Renal pelvis (tissue), 1 donor: ENCODE measurements at regions not wholly inside any gene's neighbourhood (a gene's known extent, or its start where the extent isn't known, plus 50 kb on each side); places are given as distances from the start of the nearest gene placed in this dataset.

Experiments
- DNase-seq: peaks from one replicate; pipeline ENCODE4 v3.0.0-alpha.2; 2013

DNA sequence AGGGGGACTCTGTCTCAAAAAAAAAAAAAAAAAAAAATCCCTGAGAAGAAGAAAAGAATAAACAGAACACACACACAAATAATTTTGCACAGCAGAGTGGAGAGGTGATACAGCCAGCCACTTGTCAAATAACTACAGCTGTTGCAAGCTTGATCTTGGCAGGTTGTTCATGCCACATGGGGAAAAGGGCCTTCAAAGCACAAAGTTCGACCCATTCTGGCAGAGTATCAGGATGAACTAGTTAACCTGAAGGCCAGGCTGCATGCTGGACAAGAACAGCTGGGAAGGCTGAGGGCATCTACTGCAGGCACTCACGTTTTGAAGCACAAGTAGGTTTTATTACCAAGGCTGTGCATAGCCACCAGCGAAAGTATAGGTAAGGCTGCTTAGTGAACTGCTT is 104.1 kb downstream of the KCTD15 start:
- DNase-seq, result no peak

- no peak for DNase-seq
Measured at GRCh38 chr19:33902395-33902794, 105.7 kb downstream of the KCTD15 start.

DNA sequence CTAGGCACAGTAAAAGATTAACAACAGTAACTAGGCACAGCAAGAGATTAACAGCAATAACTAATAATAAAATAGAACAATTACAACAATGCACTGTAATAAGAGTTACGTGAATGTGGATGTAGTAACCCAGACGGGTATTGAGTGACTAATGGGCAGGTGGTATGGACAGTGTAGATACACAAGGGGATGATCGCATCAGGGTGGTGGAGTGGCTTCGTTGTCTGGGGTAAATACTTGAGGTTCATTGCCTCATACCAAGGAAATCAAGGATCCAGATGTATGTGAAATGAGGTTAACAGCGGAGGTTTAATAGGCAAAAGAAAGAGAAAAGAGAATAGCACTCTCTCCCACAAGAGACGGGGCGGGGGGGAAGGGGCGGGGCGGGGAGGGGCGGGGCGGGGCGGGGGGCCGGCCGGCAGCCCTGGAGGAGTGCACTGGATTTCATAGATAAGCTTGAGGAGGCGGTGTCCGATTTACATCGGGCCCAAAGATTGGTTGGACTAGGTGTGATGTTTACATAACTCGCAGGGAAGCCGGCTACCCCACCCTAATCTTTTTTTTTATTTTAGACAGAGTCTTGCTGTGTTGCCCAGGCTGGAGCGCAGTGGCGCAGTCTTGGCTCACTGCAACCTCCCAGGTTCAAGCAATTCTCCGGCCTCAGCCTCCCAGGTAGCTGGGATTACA is 106.3 kb downstream of the KCTD15 start:
- DNase-seq, result no peak

DNA sequence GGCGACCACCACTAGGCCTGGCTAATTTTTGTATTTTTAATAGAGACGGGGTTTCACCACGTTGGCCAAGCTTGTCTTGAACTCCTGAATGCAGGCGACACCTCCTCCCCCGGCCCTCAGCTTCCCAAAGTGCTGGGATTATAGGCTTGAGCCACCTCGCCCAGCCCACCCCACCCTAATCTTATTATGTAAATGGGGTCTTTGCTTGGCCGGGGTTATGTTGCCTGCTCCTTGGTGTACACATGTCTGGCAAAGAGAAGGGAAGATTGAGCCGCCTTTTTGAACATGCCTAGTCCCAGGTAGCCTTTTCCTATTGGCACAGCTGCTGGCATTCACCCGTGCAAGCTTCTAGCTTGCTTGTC is 106.8 kb downstream of the KCTD15 start:
- no peak for DNase-seq

- peak; percentile 55 for DNase-seq
Measured at GRCh38 chr19:33904681-33905080, 108.0 kb downstream of the KCTD15 start.

- no peak for DNase-seq
Measured at GRCh38 chr19:33905473-33905936, 108.8 kb downstream of the KCTD15 start.

GRCh38 chr19:33905937-33906577 is 109.4 kb downstream of the KCTD15 start:
- peak; percentile 45 for DNase-seq

DNA sequence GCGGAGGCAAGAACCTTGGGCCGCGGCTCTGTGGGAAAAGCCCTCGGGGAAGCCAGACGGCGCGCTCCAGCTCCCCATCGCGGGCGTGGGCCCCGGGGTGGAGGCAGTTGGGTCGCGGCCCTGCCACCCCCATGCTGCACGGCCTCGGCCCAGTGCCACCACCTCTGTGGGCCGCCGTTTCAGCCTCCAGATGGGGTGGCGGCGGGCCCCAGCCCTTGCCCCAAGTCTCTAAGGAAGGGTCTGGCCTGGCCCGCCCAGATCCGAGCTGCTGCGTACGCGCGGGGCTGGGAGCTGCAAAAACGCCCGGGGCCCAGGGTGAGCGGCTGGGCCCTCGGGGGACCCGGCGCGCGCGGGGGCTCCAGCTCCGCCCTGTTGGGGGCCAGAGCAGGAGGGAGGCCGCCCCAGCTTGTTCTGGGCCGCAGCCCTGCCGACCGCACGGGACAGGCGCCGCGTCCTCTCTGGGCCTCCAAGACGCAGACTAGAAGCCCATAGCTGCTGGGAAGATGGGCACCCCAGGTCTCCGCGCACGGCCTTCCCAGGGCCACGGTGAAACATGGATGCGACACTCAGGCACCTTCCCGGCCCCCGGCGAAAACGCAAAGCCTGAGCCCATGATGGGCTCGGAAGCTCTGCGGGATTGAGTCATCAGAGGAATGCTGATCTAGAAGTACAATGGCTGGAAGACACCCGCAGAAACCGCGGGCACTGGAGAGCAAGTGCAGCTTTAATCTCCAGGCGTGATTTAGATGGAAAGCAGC is 110.1 kb downstream of the KCTD15 start:
- no peak for DNase-seq

GRCh38 chr19:33910922-33911321 is 114.3 kb downstream of the KCTD15 start:
- DNase-seq, result no peak

DNA sequence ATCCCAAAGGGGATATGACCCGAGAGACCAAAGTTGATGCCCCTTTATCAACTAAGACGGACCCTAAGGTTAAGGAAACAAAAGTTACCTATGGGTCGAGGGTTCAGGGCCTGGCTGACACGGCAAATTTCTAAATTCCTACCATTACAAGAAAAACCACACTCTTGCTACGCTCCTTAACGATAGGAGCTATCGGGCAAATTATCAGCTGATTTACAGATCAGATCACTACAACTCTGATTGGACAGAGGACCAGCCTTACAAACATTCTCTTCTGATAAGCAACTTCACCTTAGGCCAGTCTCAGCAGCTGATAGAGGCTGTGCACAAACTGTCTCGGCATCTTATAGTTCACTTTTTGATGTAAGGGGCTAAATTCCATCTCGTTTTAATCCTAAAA is 117.9 kb downstream of the KCTD15 start:
- no peak for DNase-seq

DNA sequence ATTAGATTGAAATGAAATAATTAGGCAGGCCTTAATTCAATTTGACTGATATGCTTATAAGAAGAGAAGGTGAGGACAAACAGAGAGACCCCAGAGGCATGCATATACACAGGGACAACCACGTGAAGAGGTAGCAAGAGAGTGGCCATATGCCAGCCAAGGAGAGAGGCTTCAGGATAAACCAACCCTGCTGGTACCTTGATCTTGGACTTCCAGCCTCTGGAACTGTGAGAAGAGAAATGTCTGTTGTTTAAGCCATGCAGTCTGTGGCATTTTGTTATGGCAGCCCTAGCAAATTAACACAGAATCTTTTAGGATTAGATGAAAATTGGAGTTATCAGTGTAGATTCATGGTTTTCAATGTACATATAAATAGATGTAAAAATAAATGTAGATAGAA is 120.1 kb downstream of the KCTD15 start:
- no peak for DNase-seq

GRCh38 chr19:33919291-33919690 is 122.6 kb downstream of the KCTD15 start:
- DNase-seq, result no peak

DNA sequence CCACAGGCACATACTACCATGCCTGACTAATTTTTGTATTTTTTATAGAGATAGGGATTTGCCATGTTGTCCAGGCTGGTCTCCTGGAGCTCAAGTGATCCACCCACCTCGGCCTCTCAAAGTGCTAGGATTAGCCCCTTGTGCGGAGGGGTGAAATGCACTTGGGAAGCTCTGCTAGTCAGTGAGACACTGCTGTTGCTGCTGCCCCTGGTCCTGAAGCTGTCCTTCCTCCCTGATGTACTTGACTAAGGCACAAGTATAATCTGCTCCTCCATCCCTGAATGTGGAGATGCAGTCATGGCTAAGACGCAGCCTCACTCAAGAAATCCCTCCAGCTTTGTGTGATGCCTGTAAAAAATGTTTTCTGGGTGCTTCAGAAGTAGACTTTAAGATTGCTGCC is 124.5 kb downstream of the KCTD15 start:
- no peak for DNase-seq

- DNase-seq, result no peak
Measured at GRCh38 chr19:33926306-33926705, 129.6 kb downstream of the KCTD15 start.

DNA sequence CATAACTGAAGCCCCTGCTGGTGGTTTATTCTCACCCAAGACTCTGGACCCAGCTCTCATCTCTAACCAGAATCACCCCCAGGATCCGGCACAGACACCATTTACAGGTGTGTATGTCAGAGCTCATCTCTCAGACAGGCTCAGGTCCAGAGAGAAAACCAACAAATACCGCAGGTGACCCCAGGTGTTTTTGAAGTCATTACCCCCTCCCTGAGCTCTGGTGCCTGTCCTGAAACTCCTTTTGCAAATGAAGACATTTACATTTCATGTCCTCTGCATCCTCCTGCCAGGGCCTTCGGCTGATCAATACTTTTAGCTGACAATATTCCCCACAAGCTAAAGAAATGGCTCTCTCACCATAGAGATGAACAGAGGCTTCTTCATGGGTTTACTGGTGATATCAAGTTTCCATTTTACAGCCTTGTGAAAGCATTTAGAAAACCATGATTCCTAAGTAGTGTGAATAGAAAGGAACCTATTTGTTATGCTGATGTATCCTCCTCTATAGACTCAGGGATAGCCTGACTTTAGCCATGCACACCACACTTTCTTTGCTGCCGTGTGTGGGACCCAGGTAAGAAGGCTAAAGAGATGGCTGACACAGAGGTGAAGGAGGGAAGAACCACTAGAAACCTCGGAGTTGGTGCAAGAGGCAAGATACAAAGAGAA is 131.3 kb downstream of the KCTD15 start:
- DNase-seq, result no peak

- no peak for DNase-seq
Measured at GRCh38 chr19:33928458-33928950, 131.8 kb downstream of the KCTD15 start.

- no peak for DNase-seq
Measured at GRCh38 chr19:33933931-33934330, 137.3 kb downstream of the KCTD15 start.

DNA sequence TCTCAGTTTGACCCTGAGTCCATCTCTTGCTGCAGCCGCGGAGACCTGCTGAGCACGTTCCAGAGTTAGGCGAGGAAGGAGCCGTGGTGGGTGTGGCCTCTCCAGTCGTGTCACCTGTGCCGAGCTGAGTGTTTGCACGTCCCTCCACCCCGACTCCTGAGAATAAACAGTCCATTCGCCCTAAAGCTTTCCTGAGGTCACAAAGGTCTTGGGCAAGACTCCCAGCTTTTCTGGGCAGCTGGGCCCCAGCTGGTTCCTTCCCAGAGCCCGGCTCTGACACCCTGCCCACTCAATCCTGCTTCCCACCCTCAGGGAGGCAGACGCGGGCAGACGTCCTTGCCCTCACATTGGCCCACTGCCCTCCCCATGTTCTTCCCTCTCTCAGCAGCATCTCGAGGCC is 142.2 kb downstream of the KCTD15 start:
- no peak for DNase-seq

GRCh38 chr19:33941133-33941532 is 144.5 kb downstream of the KCTD15 start:
- no peak for DNase-seq

- DNase-seq, result no peak
Measured at GRCh38 chr19:33946535-33947264, 150.0 kb downstream of the KCTD15 start.

DNA sequence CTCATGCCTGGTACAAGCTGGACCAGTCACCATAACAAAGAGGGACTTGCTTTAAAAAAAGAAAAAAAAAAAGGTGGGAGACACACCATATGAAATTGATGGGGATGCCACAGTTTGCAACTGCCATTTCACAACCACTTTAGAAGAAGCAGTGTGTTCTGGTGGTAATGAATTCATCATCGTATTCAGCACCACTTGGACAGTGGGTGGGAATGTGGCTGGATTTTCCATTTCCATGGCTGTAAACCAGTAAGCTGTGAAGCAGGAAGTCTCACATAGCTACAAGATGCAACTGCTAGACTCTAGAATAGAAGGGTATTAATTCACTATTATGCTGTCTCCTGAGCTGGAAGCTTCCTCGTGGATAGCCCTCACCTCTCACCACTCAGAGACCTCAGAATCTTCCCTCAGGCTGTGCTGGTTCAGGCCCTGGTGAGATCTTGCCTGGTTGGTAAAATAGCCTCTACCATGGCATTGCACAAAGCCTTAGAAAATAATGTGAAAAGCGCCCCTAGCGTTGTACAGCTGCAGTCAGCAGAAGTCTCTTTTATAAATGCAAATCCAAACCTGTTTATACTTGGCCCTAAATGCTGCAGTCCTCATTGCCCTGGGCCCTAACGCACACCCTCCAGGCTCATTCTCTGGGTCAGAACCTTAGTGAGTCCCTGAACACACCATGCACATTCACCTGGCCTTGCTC is 150.7 kb downstream of the KCTD15 start:
- DNase-seq, result no peak
